SW 1271 (cell line): ENCODE measurements at regions not wholly inside any gene's neighbourhood (a gene's known extent, or its start where the extent isn't known, plus 50 kb on each side); places are given as distances from the start of the nearest gene placed in this dataset.
"Not testable (repeated sequence)": the region's sequence is repeated elsewhere in the genome, so short reads cannot be mapped to it uniquely, and the experiment has no call there.

ENCODE experiments used
- DNase-seq, 2 experiments: peaks; one replicate each; lab custom pipeline; 2025; lab: John Stamatoyannopoulos, UW

DNA sequence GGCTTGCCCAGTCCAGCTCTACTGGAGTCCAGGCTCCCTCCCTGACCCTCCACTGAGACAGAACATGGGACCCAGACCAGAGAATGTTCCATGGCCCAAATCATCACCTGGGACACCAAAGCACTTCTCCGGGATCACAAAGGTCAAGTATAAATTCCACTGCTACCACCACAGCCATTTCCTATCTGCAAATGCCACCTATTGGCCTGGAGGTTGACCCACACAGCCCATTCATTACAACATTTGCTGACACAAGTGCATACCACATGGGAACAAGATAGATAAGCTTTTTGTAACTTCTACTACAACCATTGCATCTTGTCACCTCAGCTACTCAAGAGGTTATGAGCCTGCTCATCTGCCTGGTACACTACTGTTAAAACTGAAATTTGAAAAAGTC lies 126.8 kb upstream of the NECTIN3 start:
- no peak for DNase-seq

- no peak for DNase-seq
Observed at GRCh38 chr3:110946810-110947209, 124.8 kb upstream of the NECTIN3 start.

DNA sequence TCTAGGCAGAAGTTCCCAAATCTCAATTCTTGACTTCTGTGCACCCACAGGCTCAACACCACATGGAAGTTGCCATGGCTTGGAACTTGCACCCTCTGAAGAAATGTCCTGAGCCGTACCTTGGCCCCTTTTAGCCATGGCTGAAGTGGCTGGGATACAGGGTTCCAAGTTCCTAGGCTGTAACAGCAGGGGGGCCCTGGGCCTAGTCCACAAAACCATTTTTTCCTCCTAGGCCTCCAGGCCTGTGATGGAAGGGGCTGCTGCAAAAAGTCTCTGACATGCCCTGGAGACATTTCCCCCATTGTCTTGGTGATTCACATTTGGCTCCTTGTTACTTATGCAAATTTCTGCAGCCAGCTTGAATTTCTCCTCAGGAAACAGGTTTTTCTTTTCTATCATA lies 122.4 kb upstream of the NECTIN3 start:
- not testable (repeated sequence) for DNase-seq

DNA sequence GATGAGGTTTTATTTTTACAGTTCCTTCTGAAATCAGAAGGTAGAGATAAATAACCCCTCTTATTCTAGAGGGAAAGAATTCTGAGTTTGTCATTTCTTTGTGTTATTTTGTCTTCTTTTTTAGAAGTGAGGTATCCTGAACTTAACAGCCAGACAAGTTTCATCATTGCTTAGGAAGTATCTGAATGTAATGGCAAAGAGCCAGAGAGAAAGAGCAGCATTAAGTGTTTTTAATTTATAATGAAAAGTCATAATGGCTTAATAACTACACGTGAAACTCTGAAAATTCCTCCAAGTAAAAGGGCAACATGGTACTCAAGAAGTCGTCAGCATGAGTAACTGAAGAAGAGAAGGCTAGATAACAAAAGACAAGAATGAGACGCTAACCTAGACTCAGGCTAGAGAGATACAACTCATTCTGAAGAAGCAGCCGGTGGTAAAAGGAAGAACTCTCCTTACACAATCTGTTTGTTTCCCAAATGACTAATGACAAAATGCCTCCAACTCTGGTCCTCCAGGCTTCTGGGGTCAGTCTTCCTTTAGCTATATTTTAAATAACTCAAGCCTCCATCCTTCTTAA lies 116.2 kb upstream of the NECTIN3 start:
- no peak for DNase-seq

DNA sequence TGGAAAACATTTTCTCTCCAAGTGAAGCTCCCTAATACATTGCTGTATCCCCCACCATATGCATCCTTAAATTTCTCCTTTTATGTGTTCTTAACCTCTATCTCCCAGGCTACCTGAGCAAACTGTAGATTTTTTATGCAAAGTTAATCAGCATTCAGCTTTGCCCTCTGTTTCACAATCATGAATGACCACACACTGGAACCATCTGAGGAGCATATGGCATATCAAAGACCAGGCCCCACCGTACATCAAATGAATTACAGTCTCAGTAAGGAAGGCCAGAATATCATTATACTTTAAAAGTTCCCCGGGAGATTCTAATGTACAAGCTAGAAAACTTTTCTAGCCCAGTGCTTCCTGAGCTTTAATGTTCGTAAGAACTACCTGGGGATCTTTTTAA lies 115.5 kb upstream of the NECTIN3 start:
- DNase-seq = no peak

DNA sequence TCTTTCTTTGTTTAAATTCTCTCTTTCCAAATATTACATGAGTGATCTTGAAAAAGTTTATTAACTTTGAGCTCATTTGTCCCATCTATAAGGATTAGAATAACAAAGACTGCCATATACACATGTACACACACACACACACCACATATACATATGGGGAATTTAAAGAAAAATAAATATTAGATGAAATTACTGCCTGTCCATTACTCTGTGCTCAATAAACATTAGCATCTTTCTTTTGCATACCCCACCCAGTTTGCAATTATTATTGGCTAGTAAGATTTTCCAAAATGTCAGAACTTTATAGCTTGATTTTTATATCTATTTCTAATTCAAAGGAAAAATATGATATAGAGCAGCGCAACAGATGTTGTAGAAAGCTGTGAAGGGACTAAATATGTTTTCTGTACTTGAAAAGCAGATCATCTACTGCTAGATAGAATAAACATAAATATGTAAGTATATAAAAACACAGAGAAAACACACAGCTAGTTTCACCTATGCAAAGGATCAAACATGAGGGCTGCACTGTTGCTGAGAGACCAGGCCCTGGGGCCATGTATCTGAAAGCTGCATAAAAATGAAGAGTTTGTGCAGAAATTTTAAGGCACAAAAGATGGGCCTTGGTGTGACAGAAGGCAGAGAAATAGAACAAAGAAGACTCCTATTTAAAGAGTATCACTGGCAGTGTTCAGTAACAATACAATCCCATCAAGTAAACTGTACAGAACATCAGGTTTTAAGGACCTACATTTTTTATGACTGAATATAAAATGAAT lies 114.2 kb upstream of the NECTIN3 start:
- DNase-seq = no peak

- no peak for DNase-seq
Observed at GRCh38 chr3:110958313-110959147, 113.1 kb upstream of the NECTIN3 start.

DNA sequence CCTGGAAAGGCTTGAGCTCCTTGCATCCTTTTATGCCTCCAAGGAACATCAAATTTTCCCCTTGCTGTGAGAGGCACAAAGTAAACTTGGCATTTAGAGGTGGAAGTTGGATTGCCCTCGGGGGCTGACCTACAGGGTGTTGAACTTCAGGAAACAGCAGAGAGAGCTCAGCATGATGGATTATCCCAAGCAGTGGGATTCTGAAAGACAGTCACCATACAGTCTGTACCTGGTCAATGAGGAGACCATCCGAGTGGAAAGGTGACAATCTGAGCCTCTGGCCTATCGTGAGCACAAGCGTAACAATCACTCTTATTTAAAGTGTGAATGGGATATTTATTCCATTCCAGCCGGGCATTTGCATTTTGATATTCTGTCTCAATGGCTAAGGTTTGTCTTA lies 105.6 kb upstream of the NECTIN3 start:
- DNase-seq = no peak

GRCh38 chr3:110966966-110967663 lies 104.5 kb upstream of the NECTIN3 start:
- no peak for DNase-seq

GRCh38 chr3:110968076-110968475 lies 103.5 kb upstream of the NECTIN3 start:
- DNase-seq = no peak

GRCh38 chr3:110969229-110970211 lies 102.1 kb upstream of the NECTIN3 start:
- DNase-seq = no peak

- no peak for DNase-seq
Observed at GRCh38 chr3:110971010-110971601, 100.5 kb upstream of the NECTIN3 start.

GRCh38 chr3:110973263-110973895 lies 98.2 kb upstream of the NECTIN3 start:
- DNase-seq = no peak

- no peak for DNase-seq
Observed at GRCh38 chr3:110974902-110975301, 96.7 kb upstream of the NECTIN3 start.

DNA sequence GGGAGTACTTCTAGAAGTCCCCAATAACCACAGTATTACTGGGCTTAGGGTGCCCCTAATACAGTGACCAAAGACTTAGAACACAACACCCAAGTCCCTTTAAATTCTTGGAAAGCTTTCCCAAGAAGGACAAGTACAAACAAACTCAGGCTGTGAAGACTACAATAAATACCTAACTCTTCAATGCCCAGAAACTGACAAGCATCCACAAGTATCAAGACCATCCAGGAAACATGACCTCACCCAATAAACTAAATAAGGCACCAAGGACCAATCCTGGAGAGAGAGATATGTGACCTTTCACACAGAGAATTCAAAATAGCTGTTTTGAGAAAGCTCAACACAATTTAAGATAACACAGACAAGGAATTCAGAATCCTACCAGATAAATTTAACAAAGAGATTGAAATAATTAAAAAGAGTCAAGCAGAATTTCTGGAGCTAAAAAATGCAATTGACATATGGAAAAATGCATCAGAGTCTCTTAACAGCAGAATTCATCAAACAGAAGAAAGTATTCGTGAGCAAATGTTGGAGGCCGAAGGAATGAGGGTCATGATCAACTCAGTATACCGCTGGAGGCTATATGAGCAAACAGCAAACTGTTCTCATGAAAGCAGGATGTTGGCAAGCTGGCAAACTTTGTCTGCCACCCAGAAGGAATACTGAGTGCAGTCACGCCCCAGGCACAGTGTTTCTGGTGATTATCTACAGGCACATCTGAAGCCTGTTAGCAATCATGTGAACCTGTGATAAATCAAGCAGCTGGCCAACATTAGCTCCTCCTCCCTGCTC lies 87.0 kb upstream of the NECTIN3 start:
- DNase-seq = no peak

- no peak for DNase-seq
Observed at GRCh38 chr3:110989446-110989845, 82.2 kb upstream of the NECTIN3 start.

- no peak for DNase-seq
Observed at GRCh38 chr3:110995461-110996231, 76.0 kb upstream of the NECTIN3 start.

DNA sequence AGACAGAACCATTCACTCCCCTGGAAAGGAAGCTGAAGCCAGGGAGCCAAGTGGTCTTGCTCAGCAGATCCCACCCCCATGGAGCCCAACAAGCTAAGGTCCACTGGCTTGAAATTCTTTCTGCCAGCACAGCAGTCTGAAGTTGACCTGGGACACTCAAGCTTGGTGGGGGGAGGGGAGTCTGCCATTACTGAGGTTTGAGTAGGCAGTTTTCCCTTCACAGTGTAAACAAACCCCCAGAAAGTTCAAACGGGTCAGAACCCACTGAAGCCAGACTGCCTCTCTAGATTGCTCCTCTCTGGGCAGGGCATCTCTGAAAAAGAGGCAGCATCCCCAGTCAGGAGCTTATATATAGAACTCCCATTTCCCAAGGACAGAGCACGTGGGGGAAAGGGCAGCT lies 72.8 kb upstream of the NECTIN3 start:
- DNase-seq = not testable (repeated sequence)

DNA sequence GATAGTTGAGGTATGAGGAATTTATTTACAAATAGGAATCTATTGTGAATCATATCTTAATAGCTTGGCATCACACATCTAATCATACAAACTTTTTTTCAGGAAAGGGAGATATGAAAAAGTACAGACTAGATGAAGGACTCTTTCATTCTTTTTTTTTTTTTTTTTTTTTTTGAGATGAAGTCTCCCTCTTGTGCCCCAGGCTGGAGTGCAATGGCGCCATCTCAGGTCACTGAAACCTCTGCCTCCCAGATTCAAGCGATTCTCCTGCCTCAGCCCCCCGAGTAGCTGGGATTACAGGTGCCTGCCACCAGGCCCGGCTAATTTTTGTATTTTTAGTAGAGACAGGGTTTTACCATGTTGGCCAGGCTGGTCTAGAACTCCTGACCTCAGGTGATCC lies 65.1 kb upstream of the NECTIN3 start:
- DNase-seq = not testable (repeated sequence)
